ENCODE measurements at regions not wholly inside any gene's neighbourhood (a gene's known extent, or its start where the extent isn't known, plus 50 kb on each side); places are given as distances from the start of the nearest gene placed in this dataset.

- TF ChIP-seq TCF7L2 (IDR thresholded peaks at IDR 0.05; ENCODE audit: borderline replicate concordance, extremely low read depth, insufficient read depth, insufficient read length) (no peak), POLR2AphosphoS5 (IDR thresholded peaks at IDR 0.05; ENCODE audit: low read depth, low read length) (no peak), CTCF (IDR thresholded peaks at IDR 0.05 in 2 of 3, conservative IDR thresholded peaks at IDR 0.05 in 1 of 3; ENCODE audit: borderline replicate concordance in 1 of 3, insufficient read depth in 1 of 3, low read depth in 2 of 3, low read length in 2 of 3) (no peak)
Measured at GRCh38 chr13:61797397-61797796, 381.7 kb upstream of the PCDH20 start (continued).

GRCh38 chr13:61795580-61795979 is 379.9 kb upstream of the PCDH20 start:
- ChIA-PET POLR2A (no interaction called here), RAD21 (ENCODE audit: low non-redundant PET in 1 of 2, low total read pairs in 2 of 2, uncharacterized antibody in 2 of 2, unreplicated experiment in 2 of 2) (no interaction called here)

More at GRCh38 chr13:61795580-61795979, 379.9 kb upstream of the PCDH20 start:
- H3K4me1 ChIP-seq (ENCODE audit: control insufficient read depth in 1 of 2, insufficient read depth in 2 of 2, low read length in 2 of 2) = no peaks in the 10 kb centered on the region
- no peak for TF ChIP-seq REST (IDR thresholded peaks at IDR 0.05; ENCODE audit: low read depth)
- TF ChIP-seq FOSL1 (IDR thresholded peaks at IDR 0.05; ENCODE audit: low read depth) = no peak
- H3K27me3 ChIP-seq (ENCODE audit: insufficient read depth, low read length) = no peaks in the 10 kb centered on the region
- no peak overlapping the region for H2AFZ ChIP-seq (ENCODE audit: low read depth, low read length, poor library complexity, severe bottlenecking)
- BruUV-seq (replicated peaks) = no TSS peak
- DNase-seq (ENCODE audit: low read depth, low spot score) = no peak
- H3K9me2 ChIP-seq (ENCODE audit: insufficient read depth) = no peaks in the 10 kb centered on the region
- intact Hi-C loops (cut with micrococcal nuclease) = no loop called here
- peaks cover 0 to 3% of the 10 kb centered on the region in 2 experiments; a peak in 1 of 4 replicates for H3K9me3 ChIP-seq (ENCODE audit: control insufficient read depth in 1 of 2, insufficient read depth in 1 of 2, low read depth in 1 of 2, low read length in 2 of 2)
- H3K79me2 ChIP-seq (ENCODE audit: insufficient read depth, low read length) = no peaks in the 10 kb centered on the region
- no peaks in the 10 kb centered on the region for H3K36me3 ChIP-seq (ENCODE audit: control insufficient read depth in 1 of 2, insufficient read depth in 2 of 2, low read length in 2 of 2)
- H4K20me1 ChIP-seq (ENCODE audit: insufficient read depth) = no peaks in the 10 kb centered on the region
- no peak overlapping the region for H3K9ac ChIP-seq (ENCODE audit: low read length)
- no peak overlapping the region for H3K4me2 ChIP-seq (ENCODE audit: low read length)
- CTCF ChIA-PET = no interaction called here
- no peak overlapping the region for H3K4me3 ChIP-seq (replicated peaks in 1 of 2; ENCODE audit: low read depth in 1 of 2, low read length in 2 of 2)
- ATAC-seq = no peak
- no peak overlapping the region for H3K27ac ChIP-seq (ENCODE audit: low read depth, low read length)

Measured in HCT116 (cell line).